ENCODE measurements at regions not wholly inside any gene's neighbourhood (a gene's known extent, or its start where the extent isn't known, plus 50 kb on each side); places are given as distances from the start of the nearest gene placed in this dataset.

DNA sequence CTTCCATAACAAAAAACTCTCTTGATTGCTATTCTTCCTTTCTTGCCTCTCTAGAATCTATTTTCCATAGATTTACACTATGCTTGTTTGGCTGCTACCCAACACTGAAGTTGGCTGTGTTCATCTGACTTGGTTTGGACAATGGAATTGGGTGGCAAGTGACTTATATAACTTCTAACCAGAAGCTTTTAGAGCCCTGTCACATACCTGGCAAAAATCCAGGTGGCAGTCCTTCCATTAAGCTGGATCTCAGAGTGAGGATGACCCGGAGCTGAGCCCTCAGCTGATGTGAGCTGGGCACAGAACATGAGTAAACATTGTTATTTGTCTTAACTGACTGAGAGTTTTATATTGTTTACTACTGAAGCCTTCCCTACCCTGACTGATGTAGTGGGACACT, 225.7 kb downstream of the TLR4 start:
- TF ChIP-seq, protein P1, sequence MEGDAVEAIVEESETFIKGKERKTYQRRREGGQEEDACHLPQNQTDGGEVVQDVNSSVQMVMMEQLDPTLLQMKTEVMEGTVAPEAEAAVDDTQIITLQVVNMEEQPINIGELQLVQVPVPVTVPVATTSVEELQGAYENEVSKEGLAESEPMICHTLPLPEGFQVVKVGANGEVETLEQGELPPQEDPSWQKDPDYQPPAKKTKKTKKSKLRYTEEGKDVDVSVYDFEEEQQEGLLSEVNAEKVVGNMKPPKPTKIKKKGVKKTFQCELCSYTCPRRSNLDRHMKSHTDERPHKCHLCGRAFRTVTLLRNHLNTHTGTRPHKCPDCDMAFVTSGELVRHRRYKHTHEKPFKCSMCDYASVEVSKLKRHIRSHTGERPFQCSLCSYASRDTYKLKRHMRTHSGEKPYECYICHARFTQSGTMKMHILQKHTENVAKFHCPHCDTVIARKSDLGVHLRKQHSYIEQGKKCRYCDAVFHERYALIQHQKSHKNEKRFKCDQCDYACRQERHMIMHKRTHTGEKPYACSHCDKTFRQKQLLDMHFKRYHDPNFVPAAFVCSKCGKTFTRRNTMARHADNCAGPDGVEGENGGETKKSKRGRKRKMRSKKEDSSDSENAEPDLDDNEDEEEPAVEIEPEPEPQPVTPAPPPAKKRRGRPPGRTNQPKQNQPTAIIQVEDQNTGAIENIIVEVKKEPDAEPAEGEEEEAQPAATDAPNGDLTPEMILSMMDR (conservative IDR thresholded peaks at IDR 0.05; ENCODE audit: low read depth in 2 of 2) = no peak
- no peak for TF ChIP-seq POLR2AphosphoS5 (IDR thresholded peaks at IDR 0.05; ENCODE audit: low read depth)
- TF ChIP-seq JUNB (IDR thresholded peaks at IDR 0.05; ENCODE audit: unreplicated experiment) = no peak
- no peak for TF ChIP-seq EZH2 (IDR thresholded peaks at IDR 0.05; ENCODE audit: low read depth, unreplicated experiment)
- no peak for TF ChIP-seq EZH2phosphoT487 (IDR thresholded peaks at IDR 0.05; ENCODE audit: unreplicated experiment)
- no peak for TF ChIP-seq CREB1 (CRISPR knock-in tag; IDR thresholded peaks at IDR 0.05; ENCODE audit: low read depth)
- TF ChIP-seq ZNF331 (CRISPR knock-in tag; IDR thresholded peaks at IDR 0.05; ENCODE audit: low read depth) = no peak
- TF ChIP-seq, protein P2, sequence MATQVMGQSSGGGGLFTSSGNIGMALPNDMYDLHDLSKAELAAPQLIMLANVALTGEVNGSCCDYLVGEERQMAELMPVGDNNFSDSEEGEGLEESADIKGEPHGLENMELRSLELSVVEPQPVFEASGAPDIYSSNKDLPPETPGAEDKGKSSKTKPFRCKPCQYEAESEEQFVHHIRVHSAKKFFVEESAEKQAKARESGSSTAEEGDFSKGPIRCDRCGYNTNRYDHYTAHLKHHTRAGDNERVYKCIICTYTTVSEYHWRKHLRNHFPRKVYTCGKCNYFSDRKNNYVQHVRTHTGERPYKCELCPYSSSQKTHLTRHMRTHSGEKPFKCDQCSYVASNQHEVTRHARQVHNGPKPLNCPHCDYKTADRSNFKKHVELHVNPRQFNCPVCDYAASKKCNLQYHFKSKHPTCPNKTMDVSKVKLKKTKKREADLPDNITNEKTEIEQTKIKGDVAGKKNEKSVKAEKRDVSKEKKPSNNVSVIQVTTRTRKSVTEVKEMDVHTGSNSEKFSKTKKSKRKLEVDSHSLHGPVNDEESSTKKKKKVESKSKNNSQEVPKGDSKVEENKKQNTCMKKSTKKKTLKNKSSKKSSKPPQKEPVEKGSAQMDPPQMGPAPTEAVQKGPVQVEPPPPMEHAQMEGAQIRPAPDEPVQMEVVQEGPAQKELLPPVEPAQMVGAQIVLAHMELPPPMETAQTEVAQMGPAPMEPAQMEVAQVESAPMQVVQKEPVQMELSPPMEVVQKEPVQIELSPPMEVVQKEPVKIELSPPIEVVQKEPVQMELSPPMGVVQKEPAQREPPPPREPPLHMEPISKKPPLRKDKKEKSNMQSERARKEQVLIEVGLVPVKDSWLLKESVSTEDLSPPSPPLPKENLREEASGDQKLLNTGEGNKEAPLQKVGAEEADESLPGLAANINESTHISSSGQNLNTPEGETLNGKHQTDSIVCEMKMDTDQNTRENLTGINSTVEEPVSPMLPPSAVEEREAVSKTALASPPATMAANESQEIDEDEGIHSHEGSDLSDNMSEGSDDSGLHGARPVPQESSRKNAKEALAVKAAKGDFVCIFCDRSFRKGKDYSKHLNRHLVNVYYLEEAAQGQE (IDR thresholded peaks at IDR 0.05; ENCODE audit: unreplicated experiment) = no peak

Data from GM23338 (cell line).